ENCODE measurements at regions not wholly inside any gene's neighbourhood (a gene's known extent, or its start where the extent isn't known, plus 50 kb on each side); places are given as distances from the start of the nearest gene placed in this dataset.

GRCh38 chr1:59173721-59174120, 123.2 kb upstream of the FGGY start:
- TF ChIP-seq, protein P1, sequence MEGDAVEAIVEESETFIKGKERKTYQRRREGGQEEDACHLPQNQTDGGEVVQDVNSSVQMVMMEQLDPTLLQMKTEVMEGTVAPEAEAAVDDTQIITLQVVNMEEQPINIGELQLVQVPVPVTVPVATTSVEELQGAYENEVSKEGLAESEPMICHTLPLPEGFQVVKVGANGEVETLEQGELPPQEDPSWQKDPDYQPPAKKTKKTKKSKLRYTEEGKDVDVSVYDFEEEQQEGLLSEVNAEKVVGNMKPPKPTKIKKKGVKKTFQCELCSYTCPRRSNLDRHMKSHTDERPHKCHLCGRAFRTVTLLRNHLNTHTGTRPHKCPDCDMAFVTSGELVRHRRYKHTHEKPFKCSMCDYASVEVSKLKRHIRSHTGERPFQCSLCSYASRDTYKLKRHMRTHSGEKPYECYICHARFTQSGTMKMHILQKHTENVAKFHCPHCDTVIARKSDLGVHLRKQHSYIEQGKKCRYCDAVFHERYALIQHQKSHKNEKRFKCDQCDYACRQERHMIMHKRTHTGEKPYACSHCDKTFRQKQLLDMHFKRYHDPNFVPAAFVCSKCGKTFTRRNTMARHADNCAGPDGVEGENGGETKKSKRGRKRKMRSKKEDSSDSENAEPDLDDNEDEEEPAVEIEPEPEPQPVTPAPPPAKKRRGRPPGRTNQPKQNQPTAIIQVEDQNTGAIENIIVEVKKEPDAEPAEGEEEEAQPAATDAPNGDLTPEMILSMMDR (IDR thresholded peaks at IDR 0.05; ENCODE audit: insufficient read depth, low read length), result no peak
- DNase-seq (ENCODE audit: low read depth), result peak; percentile 86
- H3K4me3 ChIP-seq (ENCODE audit: low read depth, low read length), result no peak overlapping the region

GRCh38 chr1:59176471-59176870, 120.4 kb upstream of the FGGY start:
- TF ChIP-seq, protein P1 (IDR thresholded peaks at IDR 0.05; ENCODE audit: insufficient read depth, low read length), result no peak
- H3K4me3 ChIP-seq (ENCODE audit: low read depth, low read length), result no peak overlapping the region
- no peak for DNase-seq (ENCODE audit: low read depth)

DNA sequence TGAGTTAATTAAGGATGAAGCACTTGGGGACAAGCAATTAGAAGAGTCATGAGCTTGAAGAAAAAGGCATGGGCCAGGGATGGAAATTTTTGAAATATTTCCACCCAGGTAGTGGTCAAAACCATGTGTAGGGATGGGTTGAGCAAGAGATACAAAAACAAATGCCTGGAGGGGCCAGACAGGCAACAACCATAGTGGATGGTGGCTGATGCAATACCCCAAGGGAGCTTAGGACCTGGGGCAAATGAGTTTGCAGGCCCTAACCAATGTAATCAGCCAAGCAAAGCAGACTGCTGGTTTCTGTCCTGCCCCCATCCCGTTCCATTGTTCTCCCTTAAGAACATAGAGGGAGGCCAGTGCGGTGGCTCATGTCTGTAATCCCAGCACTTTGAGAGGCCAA, 119.1 kb upstream of the FGGY start:
- H3K4me3 ChIP-seq (ENCODE audit: low read depth, low read length), result no peak overlapping the region
- no peak for DNase-seq (ENCODE audit: low read depth)
- TF ChIP-seq, protein P1 (IDR thresholded peaks at IDR 0.05; ENCODE audit: insufficient read depth, low read length), result no peak

DNA sequence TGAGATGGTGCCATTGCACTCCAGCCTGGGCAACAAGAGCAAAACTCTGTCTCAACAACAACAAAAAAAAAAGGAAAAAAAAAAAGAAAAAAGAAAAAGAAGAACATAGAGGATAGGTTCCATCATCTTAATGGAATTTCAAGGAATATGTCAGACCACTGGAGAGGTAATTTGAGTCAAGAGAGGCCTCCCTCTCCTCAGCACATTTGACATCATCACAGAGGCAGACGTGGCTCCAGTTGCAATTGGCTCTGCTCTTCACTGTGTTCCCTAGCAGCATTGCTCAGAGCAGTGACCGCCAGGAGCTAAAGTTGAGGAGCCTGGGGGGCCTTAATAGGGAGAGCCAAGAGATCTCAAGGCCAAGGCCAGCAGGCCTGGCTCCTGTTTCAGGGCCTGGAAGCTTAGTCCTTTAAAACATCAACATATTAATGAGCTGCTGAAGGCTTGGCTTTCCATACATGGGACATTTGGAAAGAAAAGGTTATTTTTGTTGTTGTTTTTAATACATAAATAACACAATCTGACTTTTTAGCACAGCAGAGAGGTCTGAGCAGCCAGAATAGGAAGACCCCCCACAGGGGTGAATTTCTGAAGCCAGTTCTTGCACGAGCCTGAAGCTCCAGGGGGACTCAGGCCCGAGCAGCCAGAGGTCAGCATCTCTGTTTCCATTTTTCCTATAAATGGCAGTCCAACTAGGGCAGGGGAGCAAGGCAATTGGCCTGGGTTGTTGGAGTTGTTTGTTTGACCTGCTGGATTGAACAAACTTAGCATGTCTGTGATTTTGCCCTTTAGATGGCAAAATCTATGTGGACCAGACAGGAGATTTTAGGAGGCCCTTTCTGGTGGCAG, 118.3 kb upstream of the FGGY start:
- DNase-seq (ENCODE audit: low read depth), result peak; percentile 62
- TF ChIP-seq, protein P1 (IDR thresholded peaks at IDR 0.05; ENCODE audit: insufficient read depth, low read length), result no peak

DNA sequence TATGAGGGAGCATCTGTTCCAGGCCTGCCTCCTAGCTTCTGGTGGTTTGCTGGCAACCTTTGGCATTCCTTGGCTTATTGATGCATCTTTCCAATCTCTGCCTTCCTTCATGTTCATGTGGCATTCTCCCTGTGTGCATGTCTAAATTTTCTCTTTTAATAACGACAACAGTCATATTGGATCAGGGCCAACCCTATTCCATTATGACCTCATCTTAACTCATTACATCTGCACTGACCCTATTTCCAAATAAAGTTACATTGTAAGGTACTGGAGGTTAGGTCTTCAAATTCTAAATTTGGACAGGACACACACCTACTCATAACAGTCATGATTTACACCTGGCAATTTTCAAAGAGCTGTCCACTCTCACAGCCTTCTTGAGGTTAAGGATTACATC, 117.2 kb upstream of the FGGY start:
- TF ChIP-seq, protein P1 (IDR thresholded peaks at IDR 0.05; ENCODE audit: insufficient read depth, low read length), result no peak

More for the DNA sequence above, 118.3 kb upstream of the FGGY start:
- H3K4me3 ChIP-seq (ENCODE audit: low read depth, low read length), result no peak overlapping the region

GRCh38 chr1:59180735-59181134, 116.2 kb upstream of the FGGY start:
- no peak overlapping the region for H3K4me3 ChIP-seq (ENCODE audit: low read depth, low read length)
- TF ChIP-seq, protein P1 (IDR thresholded peaks at IDR 0.05; ENCODE audit: insufficient read depth, low read length), result no peak
- peak; percentile 33 for DNase-seq (ENCODE audit: low read depth)

More for the DNA sequence above, 117.2 kb upstream of the FGGY start:
- H3K4me3 ChIP-seq (ENCODE audit: low read depth, low read length), result no peak overlapping the region
- DNase-seq (ENCODE audit: low read depth), result no peak

All from fibroblast of the aortic adventitia (primary cell).